ENCODE measurements at regions not wholly inside any gene's neighbourhood (a gene's known extent, or its start where the extent isn't known, plus 50 kb on each side); places are given as distances from the start of the nearest gene placed in this dataset.

- no peaks in the 10 kb centered on the region for H3K9me2 ChIP-seq (replicated peaks; ENCODE audit: insufficient read depth)
- H3K9me3 ChIP-seq (ENCODE audit: low read depth): no peaks in the 10 kb centered on the region
- no peaks in the 10 kb centered on the region for H3K79me2 ChIP-seq
- no peaks in the 10 kb centered on the region for H3K4me1 ChIP-seq (ENCODE audit: insufficient read depth)
- WGBS (ENCODE audit: low lambda C conversion rate, missing lambda C conversion rate): 90% methylated on average over 4 of the region's 4 CpGs
- no peaks in the 10 kb centered on the region for H4K20me1 ChIP-seq (ENCODE audit: insufficient read depth, poor library complexity, severe bottlenecking)
- no peak for DNase-seq (ENCODE audit: low spot score)
- no peak overlapping the region for H2AFZ ChIP-seq
- no peak for TF ChIP-seq CTCF (IDR thresholded peaks at IDR 0.05; ENCODE audit: poor library complexity)
- TF ChIP-seq EZH2phosphoT487 (IDR thresholded peaks at IDR 0.05; ENCODE audit: low read depth, severe bottlenecking, unreplicated experiment): no peak
- no peak for TF ChIP-seq EZH2 (IDR thresholded peaks at IDR 0.05; ENCODE audit: borderline replicate concordance)
- H3K27me3 ChIP-seq: no peaks in the 10 kb centered on the region
- H3K36me3 ChIP-seq (replicated peaks; ENCODE audit: insufficient read depth, low read depth): no peaks in the 10 kb centered on the region
- H3K27ac ChIP-seq: no peak overlapping the region
- H3K4me3 ChIP-seq: no peak overlapping the region
- no peak overlapping the region for H3K4me2 ChIP-seq
Observed at GRCh38 chr6:14696367-14696766, 549.5 kb upstream of the JARID2 start.

GRCh38 chr6:14697427-14697826, 548.4 kb upstream of the JARID2 start:
- Histone ChIP-seq H3K79me2 (no peaks in the 10 kb centered on the region), H3K4me1 (ENCODE audit: insufficient read depth) (no peaks in the 10 kb centered on the region), H3K36me3 (replicated peaks; ENCODE audit: insufficient read depth, low read depth) (no peaks in the 10 kb centered on the region), H3K27me3 (no peaks in the 10 kb centered on the region), H3K4me2 (no peak overlapping the region), H3K9me2 (replicated peaks; ENCODE audit: insufficient read depth) (no peaks in the 10 kb centered on the region), H3K4me3 (no peak overlapping the region), H2AFZ (no peak overlapping the region), H3K9me3 (ENCODE audit: low read depth) (no peaks in the 10 kb centered on the region), H3K27ac (no peak overlapping the region), H4K20me1 (ENCODE audit: insufficient read depth, poor library complexity, severe bottlenecking) (no peaks in the 10 kb centered on the region)
- TF ChIP-seq CTCF (IDR thresholded peaks at IDR 0.05; ENCODE audit: poor library complexity) (no peak), EZH2 (IDR thresholded peaks at IDR 0.05; ENCODE audit: borderline replicate concordance) (no peak), EZH2phosphoT487 (IDR thresholded peaks at IDR 0.05; ENCODE audit: low read depth, severe bottlenecking, unreplicated experiment) (no peak)
- no peak for DNase-seq (ENCODE audit: low spot score)
- WGBS (ENCODE audit: low lambda C conversion rate, missing lambda C conversion rate): 92% methylated on average over 2 of the region's 2 CpGs

GRCh38 chr6:14699803-14700601, 545.9 kb upstream of the JARID2 start:
- Histone ChIP-seq H2AFZ (no peak overlapping the region), H3K79me2 (no peaks in the 10 kb centered on the region), H3K36me3 (replicated peaks; ENCODE audit: insufficient read depth, low read depth) (no peaks in the 10 kb centered on the region), H3K4me1 (ENCODE audit: insufficient read depth) (no peaks in the 10 kb centered on the region), H4K20me1 (ENCODE audit: insufficient read depth, poor library complexity, severe bottlenecking) (no peaks in the 10 kb centered on the region), H3K9me3 (ENCODE audit: low read depth) (no peaks in the 10 kb centered on the region), H3K27ac (no peak overlapping the region), H3K27me3 (no peaks in the 10 kb centered on the region), H3K4me2 (no peak overlapping the region), H3K9me2 (replicated peaks; ENCODE audit: insufficient read depth) (no peaks in the 10 kb centered on the region), H3K4me3 (no peak overlapping the region)
- 94% methylated on average over 8 of the region's 8 CpGs for WGBS (ENCODE audit: low lambda C conversion rate, missing lambda C conversion rate)
- TF ChIP-seq CTCF (IDR thresholded peaks at IDR 0.05; ENCODE audit: poor library complexity): no peak
- no peak for TF ChIP-seq EZH2phosphoT487 (IDR thresholded peaks at IDR 0.05; ENCODE audit: low read depth, severe bottlenecking, unreplicated experiment)
- TF ChIP-seq EZH2 (IDR thresholded peaks at IDR 0.05; ENCODE audit: borderline replicate concordance): no peak
- no peak for DNase-seq (ENCODE audit: low spot score)
